Epithelial cell of esophagus (primary cell): ENCODE measurements at regions not wholly inside any gene's neighbourhood (a gene's known extent, or its start where the extent isn't known, plus 50 kb on each side); places are given as distances from the start of the nearest gene placed in this dataset.

Experiments
- DNase-seq: peaks from one replicate; pipeline ENCODE4 v3.0.0; 2010; ENCODE audit warnings: low read depth
- H3K4me3 ChIP-seq: 2 replicates; pipeline ENCODE4 v1.5.1; 2011; ENCODE audit warnings: mild to moderate bottlenecking, low read length, control low read depth
- CTCF ChIP-seq: IDR thresholded peaks from 2 replicates; pipeline ENCODE4 v1.5.1; 2011; ENCODE audit warnings: low read depth, mild to moderate bottlenecking, low read length, control low read depth, inconsistent platforms; ENCODE audit not compliant: insufficient read depth; ENCODE audit errors: missing control alignments

GRCh38 chr1:113185463-113186104, 112.6 kb downstream of the LRIG2 start:
- TF ChIP-seq CTCF, result no peak
- no peak for DNase-seq
- no peak overlapping the region for H3K4me3 ChIP-seq

GRCh38 chr1:113190078-113190477, 117.1 kb downstream of the LRIG2 start:
- no peak overlapping the region for H3K4me3 ChIP-seq
- DNase-seq, result peak; percentile 35
- TF ChIP-seq CTCF, result no peak

GRCh38 chr1:113190930-113191329, 117.9 kb downstream of the LRIG2 start:
- no peak for DNase-seq
- no peak overlapping the region for H3K4me3 ChIP-seq
- no peak for TF ChIP-seq CTCF

GRCh38 chr1:113191579-113192076, 118.6 kb downstream of the LRIG2 start:
- H3K4me3 ChIP-seq, result no peak overlapping the region
- no peak for TF ChIP-seq CTCF
- DNase-seq, result peak; percentile 59

- no peak overlapping the region for H3K4me3 ChIP-seq
- DNase-seq, result no peak
- no peak for TF ChIP-seq CTCF
Observed at GRCh38 chr1:113192242-113192641, 119.2 kb downstream of the LRIG2 start.

GRCh38 chr1:113192980-113193379, 120.0 kb downstream of the LRIG2 start:
- no peak for DNase-seq
- no peak for TF ChIP-seq CTCF
- no peak overlapping the region for H3K4me3 ChIP-seq

GRCh38 chr1:113194846-113195830, 122.1 kb downstream of the LRIG2 start:
- H3K4me3 ChIP-seq, result no peak overlapping the region
- no peak for DNase-seq
- TF ChIP-seq CTCF, result no peak
